ENCODE measurements at regions not wholly inside any gene's neighbourhood (a gene's known extent, or its start where the extent isn't known, plus 50 kb on each side); places are given as distances from the start of the nearest gene placed in this dataset.

DNA sequence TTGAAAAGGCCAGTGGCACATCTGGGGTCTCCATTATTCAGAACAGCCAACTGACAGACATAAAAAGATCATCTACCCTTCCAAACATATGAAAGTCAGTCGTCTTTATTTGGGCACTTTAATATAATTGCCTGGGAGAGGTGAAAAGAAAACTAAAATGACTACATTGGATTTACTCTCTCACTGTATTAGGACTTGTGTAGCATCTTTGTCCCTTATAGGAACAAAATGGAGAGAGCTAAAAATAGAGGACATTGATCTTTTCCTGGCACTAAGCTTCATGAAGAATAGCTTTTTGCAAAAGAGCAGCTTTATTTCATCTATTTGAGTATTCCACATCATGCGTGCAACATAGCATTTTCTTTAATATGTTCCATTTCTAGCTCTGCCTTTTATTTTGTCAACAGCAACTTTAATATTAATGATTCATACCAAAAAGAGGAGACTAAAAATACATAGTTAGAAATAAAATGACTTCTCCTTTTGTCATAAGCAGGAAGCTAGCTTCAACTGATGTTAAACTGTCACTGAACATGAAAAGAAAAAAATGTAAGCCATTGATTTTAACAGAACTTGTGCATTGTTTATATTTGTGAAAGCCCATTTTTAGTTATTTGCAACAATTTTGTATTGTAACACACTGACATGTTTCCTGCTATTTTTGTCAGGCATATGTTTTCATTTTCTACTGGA, 254.6 kb downstream of the SEC23A start:
- DNase-seq (ENCODE audit: low read depth, low spot score), result no peak

DNA sequence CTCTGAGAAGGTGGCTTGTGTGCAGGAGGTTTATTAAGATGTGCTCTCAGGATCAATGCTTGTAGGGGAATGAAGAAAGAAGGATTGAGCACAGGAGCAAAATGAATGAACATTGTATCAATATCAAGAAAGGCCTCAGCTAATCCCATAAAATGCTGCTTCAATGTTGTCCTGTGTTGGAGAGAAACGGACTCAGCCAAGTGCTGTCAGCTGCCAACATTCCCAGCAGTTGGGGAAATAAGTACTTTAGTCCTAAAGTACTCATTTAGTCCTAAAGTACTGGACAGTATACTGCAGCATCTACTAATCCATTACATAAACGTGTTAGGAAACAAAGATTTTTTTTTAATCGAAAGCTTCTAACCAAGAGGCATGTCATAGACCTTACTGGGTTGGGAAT, 255.9 kb downstream of the SEC23A start:
- DNase-seq (ENCODE audit: low read depth, low spot score), result no peak

DNA sequence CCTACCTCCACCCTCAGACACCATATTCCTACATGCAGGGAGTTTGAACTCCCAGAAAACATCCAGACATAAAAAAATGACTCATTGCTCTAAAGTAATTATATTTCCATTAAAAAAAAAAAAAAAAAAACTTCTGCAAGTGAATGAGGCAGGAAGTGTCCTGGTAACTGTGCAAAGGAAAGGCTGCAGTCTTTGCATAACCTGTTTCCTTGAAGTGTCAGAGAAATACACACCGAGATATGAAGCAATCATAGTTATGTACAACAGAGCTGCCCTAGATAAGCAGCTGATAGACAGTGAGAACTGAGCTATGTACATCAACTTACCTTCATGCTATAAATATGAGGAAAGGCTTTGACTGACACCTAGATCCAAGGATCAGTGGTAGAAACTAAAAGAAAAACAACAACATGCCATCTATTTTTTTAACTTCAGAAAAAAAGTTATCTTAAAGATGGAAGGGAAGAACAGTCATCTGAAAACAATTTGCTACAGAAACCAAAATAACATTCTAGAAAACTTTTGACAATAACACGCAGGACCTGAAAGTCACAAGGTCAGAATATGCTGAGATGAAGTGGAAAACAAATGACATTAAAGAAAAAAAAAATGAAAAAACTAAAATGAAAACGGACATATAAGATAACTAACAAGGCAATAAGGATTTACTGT, 263.2 kb downstream of the SEC23A start:
- DNase-seq (ENCODE audit: low read depth, low spot score), result no peak

DNA sequence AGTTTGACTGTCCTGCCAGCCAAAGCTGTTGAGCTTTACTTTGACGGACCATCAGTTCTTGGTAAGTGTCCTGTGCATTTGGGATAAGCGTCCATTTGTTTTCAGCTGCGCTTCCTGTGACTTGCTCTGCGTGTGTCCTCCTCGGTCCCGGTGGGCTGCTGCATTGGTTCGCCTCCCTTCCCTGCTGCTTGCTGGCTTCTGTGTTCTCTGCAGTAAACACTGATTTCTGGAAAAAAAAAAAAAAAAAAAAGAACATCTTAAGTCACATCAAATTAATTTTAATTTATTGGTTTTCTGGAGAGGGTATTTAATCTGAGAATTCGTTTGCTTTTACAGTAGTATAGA, 264.1 kb downstream of the SEC23A start:
- DNase-seq (ENCODE audit: low read depth, low spot score), result no peak

DNA sequence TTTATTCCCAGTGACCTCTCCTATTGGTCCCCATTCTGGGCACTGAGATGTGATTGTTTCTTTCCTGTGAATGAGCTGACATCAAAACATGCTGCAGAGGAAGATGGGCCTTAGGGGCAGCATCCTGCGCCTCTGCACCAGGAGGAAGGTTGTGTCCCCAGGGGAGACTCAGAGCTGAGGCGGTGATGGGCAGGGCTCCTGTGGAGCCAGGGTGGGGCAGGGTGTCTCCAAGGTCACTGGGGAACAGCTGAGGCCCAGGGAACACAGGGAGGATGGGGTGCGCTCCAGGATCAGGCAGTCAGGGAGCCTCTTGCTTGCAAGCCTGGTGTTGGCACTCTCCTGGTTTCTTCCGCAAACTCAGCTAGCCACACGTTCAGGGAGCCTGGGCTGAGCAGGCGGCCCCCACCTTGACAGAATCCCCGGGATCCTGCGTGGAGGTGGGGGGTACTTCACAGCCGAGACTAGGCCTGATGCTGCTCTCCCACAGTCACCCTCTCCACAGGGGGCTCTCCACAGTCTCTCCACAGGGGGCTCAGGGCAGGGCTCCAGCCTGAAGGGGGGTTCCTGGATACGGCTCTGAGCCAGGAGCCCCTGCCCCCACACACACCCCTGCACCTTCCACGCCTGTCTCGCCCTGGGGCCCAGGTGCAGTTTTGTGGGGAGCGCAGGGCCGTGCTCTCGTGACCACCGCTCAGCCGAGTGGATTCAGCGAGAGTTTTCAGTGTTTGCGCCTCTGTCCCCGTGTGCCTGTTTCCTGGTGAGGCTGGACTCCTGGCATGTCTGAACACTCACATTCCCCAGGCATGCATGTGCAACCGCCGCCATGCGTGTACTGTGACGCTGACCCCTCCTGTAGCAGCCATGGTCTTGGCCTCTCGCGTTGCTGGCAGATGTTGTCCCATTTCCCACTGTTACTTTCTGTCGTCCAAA, 264.7 kb downstream of the SEC23A start:
- no peak for DNase-seq (ENCODE audit: low read depth, low spot score)

DNA sequence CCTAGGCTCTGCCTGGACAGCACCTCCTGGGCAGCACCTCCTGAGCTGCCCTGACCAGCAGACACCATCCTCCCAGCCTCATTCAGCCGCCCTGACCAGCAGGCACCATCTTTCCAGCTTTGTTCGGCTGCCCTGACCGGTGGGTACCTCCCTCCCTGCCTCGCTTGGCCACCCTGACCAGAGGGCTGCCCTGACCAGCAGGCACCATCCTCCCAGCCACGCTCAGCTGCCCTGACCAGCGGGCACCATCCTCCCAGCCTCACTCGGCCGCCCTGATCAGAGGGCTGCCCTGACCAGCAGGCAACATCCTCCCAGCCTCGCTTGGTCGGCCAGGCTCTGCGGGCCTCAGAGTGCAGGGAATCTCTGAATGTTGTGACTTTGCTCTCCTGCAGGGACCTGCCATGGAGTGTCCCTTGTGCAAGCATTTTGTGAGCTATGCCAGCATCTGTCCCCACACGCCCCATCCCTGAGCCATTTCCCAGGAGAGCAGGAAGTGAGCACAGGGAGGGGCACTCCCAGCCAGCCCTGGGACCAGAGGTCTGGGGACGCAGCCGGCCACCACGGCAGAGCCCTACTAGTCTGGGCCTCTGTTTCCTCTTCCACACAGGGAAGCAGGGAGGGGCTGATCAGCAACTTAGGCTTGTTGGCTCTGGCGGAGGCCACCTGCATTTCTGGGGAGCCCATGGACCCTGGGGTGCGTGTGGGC, 265.5 kb downstream of the SEC23A start:
- no peak for DNase-seq (ENCODE audit: low read depth, low spot score)

DNA sequence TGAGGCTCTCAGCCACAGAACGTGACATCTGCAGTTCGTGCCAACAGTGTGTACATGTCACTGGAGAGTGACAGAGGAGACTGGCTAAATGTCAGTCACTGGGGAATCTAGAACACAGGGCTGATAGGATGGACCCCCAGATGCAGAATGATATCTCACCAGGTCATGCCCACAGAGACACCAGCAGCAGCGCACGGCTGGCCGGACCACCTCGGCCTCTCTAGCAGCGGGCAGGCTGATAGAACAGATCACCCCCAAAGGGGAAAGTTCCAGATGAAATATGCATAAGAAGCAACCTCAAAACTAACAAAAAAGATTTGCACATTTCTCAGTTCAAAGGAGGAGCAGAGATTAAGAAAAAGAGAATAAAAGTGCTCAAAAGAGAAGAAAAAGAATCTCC, 266.5 kb downstream of the SEC23A start:
- no peak for DNase-seq (ENCODE audit: low read depth, low spot score)

DNA sequence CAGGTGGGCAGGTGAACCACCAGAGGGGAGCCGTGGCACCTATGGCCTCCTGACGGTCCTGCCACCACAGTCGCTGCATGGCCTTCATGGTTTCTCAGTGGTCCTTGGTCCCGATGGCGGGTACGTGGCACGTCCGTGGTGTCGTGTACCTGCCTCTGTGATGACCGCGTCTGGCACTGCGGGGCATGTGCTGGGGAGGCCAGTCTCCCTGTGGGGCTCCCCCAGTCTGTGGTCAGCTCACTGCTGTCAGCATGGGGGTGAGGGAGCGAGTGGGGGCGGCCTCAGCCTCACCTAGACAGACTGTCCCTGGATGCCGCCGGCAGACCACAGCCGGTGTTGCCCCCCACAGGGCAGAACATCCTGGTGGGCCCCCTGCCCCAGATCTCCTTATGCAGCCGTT, 267.2 kb downstream of the SEC23A start:
- no peak for DNase-seq (ENCODE audit: low read depth, low spot score)

DNA sequence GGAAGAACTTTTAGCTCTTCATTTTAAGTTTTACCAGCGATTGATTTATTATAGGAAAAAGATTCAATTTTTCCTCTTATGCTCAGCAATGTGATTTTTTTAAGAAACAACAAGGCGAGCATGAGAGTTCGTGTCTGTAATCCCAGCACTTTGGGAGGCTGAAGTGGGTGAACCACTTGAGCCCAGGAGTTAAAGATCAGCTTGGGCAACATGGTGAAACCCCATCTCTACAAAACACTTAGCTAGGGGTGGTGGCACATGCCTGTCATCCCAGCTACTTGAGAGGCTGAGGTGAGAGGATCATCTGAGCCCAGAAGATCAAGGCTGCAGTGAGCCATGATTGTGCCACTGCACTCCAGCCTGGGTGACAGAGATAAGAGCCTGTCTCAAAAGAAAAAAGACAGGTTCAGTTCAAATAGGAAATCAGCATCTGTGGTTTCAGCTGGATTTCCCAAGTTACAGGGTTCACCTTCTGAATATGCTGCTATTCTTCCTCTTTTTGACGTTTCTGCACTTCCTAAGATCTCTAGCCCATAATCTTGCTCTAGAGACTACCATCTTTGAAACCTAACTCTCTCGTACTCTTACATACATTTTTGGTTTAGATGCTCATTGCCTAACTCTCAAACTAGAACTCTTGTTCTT, 274.7 kb downstream of the SEC23A start:
- no peak for DNase-seq (ENCODE audit: low read depth, low spot score)

DNA sequence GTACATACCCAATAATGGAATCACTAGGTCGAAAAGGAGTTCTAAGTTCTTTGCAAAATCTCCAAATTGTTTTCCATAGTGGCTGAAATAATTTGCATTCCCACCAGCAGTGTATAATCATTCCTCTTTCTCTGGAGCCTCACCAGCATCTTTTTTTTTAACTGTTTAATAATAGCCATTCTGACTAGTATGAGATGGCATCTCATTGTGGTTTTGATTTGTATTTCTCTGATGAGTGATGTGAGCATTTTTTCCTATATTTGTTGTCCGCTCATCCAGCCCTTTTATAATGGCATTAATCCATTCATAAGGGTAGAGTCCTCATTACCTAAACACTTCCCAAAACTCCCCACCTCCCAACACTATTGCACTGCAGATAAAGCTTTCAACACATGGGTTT, 278.3 kb downstream of the SEC23A start:
- no peak for DNase-seq (ENCODE audit: low read depth, low spot score)

DNA sequence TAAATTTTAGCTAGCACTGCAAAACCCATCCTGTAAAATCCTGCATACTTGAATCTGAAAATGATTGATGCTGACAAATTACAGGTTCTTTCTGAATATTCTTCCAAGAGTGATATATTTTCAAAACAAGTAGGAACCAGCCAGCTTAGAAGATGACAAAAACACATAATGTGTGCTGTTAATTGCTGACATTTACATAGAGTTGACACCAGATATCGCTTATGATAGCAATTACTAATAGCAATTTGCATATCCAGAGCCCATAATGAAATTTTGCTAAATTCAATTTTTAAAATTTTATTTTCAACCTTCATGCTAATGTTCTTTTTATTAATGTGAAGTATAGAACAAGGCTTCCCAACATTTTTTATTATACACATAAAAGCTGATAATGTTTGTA, 284.5 kb downstream of the SEC23A start:
- DNase-seq (ENCODE audit: low read depth, low spot score), result no peak

DNA sequence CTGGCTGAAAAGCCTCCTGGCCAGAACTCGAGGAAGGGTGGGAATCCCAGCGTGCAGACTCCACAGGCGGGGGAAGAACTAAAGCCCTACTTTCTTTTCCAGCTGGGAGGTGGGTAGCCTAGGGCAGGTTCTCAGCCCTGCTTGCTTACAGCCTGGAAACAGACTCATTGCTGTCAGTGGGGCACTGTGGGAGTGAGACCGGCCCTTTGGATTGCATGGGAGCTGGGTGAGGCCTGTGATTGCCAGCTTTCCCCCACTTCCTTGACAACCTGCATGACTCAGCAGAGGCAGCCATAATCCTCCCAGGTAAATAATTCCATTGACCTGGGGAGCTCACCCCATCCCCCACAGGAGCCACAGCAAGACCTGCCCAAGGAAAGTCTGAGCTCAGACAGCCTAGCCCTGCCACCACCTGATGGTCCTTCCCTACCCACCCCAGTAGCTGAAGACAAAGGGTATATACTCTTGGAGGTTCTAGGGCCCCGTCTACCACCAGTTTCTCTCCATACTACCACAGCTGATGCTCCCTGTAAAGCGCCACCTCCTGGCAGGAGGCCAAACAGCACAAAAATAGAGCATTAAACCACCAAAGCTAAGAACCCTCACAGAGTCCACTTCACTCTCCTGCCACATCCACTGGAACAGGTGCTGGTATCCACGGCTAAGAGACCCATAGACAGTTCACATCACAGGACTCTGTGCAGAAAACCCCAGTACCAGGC, 294.1 kb downstream of the SEC23A start:
- DNase-seq (ENCODE audit: low read depth, low spot score), result peak; percentile 93

DNA sequence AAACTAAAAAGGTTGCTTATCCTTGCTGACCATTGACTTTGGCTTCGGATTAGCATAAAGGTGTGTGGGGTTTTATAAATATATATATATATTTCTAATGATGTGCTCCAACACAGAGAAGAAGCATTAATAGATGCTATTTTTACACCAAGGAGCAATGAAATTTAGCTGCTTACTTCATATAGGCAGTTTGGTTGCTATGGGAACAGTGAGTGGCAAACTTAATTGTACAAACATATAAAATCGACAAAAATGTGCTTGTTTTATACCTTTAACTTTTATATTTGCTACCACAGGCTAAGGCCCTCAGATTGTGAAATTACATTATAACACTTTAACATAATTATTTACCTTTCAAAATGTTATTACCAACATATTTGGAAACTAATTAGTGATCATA, 303.4 kb downstream of the SEC23A start:
- DNase-seq (ENCODE audit: low read depth, low spot score), result no peak

DNA sequence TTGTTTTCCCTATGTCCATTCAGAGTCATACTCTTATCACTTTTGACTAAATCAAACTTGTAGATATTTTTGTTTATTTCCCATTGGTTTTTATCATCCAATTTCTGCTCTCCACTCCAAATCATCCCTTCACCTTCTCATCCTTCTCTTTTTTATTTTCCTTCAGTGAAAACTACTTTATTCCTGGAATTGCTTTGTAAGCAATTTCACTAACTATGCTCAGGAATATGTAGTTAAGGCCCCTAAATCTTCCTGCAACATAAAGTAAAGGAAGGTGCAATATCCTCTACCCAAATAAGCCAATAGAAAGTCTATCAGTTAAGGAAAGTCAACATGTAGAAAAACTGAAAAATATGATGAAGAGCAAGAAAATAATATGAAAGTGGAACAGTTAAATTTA, 308.4 kb downstream of the SEC23A start:
- no peak for DNase-seq (ENCODE audit: low read depth, low spot score)

DNA sequence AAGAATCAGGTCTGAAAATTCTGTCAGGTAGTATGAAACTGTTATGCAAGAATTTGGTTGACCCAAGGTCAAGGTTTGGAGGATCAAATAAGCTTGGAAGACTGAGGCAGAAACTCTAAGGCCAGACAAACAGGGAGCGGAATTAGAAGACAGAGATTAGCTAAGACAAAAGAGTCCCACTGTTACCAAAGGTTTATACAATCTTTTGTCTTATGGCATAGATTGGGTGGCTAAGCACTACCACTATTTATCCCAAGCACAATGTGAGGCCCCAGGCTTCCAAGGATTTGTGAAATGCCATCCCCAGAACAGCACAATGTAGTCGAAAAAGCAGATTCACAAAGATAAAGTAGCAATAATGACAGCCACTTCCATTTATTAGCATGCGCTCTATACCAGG, 311.2 kb downstream of the SEC23A start:
- no peak for DNase-seq (ENCODE audit: low read depth, low spot score)

DNA sequence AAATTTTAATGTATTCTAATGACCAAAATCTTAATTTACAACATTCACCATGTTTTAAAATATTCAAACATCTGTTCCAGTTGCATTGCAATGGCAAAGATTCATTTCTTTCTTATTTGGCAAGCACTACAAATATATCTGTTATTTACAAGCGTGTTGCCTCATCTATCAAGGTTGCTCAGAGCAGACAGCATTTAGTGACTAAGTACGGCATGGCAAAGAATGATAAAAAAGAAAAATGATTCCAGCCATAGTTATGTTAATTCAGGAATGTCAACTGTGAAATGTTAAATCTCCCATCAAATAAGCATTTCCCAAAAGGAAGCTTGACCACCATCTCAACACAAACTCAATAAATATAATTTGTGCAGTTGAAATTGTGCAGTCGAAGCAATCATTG, 312.1 kb downstream of the SEC23A start:
- DNase-seq (ENCODE audit: low read depth, low spot score), result no peak

DNA sequence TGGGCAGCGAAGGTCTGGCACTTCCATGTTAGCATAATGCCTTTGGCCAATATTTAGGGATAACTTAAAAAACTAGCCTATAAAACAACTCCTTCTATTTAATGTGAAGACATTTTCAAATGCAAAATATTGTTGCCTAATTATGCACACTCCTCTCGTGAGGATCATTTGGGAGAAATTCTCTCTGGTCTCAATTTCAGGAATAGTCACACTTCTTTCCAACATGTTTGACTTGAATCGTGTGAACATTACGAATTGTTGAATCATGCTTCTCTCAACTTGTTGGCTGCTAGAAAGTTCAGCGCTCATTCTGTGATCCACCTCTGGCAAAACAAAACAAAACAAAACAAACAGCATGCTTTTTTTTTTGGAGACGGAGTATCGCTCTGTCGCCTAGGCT, 313.2 kb downstream of the SEC23A start:
- DNase-seq (ENCODE audit: low read depth, low spot score), result no peak

DNA sequence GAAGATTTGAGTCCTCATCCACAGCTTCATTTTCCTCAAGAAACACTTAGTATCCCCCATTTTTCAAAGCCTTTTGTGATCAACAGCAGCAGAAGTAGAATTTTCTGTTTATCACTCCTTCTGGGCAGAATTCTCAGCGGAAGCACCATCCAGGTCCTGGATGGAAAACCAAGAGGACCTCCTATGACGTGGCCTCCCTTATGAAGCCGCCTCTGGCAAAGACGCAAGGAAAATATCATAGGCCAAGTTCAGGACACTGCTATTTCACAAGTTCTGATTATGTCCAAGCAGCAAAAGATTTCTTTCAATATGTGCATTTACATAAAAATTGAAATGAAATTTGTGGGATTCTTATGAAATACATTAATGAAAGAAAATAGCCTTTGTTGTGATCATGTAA, 315.0 kb downstream of the SEC23A start:
- no peak for DNase-seq (ENCODE audit: low read depth, low spot score)

DNA sequence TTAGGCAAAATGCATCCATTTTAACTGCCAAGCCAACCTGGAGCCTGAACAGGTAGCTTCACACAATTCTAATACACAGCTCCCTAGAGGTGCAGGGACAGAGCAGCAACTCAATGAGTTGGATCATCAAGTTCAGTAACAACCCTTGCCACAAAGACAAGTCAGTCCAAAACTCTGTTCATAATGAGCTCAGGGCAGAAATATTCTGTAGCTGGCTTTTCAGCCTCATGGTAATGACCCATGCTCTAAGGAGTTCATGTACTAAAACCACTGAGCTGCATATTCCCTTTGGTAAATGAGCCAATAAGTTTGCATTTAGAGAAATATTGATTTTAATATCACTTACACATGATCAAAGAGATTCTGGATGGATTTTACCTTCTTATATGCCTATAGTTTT, 316.1 kb downstream of the SEC23A start:
- no peak for DNase-seq (ENCODE audit: low read depth, low spot score)

DNA sequence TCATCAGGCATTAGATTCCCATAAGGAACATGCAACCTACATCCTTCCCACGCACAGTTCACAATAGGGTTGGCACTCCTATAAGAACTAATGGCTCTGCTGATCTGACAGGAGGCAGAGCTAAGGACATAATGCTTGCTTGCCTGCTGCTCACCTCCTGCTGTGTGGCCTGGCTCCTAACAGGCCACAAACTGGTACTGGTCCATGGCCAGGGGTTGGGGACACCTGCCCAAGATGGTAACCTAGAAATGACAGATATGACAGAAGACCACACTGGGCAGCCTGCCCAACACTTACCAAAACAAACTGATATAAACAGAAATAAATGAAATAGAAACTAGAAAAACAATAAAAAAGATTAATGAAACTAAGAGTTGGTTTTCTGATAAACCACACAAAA, 325.6 kb downstream of the SEC23A start:
- no peak for DNase-seq (ENCODE audit: low read depth, low spot score)

DNA sequence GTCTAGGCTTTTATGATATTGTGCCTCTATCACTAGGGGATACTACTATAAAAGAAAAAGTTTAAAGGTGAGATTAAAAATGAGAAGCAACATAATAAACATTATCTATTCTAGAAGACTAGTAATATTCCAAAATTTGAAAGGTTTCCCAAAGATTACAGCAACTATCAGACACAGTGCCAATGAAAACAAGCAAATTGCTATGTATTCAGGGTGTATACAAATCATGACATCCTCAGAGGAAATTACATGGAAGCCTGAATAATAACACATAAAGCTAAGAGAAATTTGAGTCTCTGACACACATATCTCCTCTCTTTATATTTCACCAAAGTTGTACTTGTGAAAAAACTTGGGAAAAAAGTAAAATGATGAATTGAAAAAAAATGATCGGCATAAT, 327.0 kb downstream of the SEC23A start:
- DNase-seq (ENCODE audit: low read depth, low spot score), result no peak

Measured in ELF-1 (cell line).